ENCODE measurements at regions not wholly inside any gene's neighbourhood (a gene's known extent, or its start where the extent isn't known, plus 50 kb on each side); places are given as distances from the start of the nearest gene placed in this dataset.

GRCh38 chr1:221648201-221648600 lies 93.7 kb downstream of the DUSP10 start:
- H3K27me3 ChIP-seq: no peaks in the 10 kb centered on the region
- no peaks in the 10 kb centered on the region for H3K4me1 ChIP-seq
- H3K9me3 ChIP-seq: no peaks in the 10 kb centered on the region
- no peak for TF ChIP-seq CTCF (IDR thresholded peaks at IDR 0.05)
- DNase-seq: no peak
- intact Hi-C loops (cut with DNase I; ENCODE audit: low total_unique reads): no loop called here
- no peaks in the 10 kb centered on the region for H3K36me3 ChIP-seq
- no peak overlapping the region for H3K27ac ChIP-seq
- no peak overlapping the region for H3K4me3 ChIP-seq
